ENCODE measurements at regions not wholly inside any gene's neighbourhood (a gene's known extent, or its start where the extent isn't known, plus 50 kb on each side); places are given as distances from the start of the nearest gene placed in this dataset.
"Not testable (repeated sequence)": the region's sequence is repeated elsewhere in the genome, so short reads cannot be mapped to it uniquely, and the experiment has no call there.

- not testable (repeated sequence) for H3K9me3 Mint-ChIP-seq, H3K27me3 Mint-ChIP-seq, H3K27ac Mint-ChIP-seq, H3K4me1 Mint-ChIP-seq, H3K36me3 Mint-ChIP-seq, DNase-seq, H3K4me3 Mint-ChIP-seq
Measured at GRCh38 chr2:89982246-89982645, 1290.8 kb downstream of the RPIA start.

GRCh38 chr2:89985650-89986049 is 1294.2 kb downstream of the RPIA start:
- not testable (repeated sequence) for H3K27me3 Mint-ChIP-seq, H3K27ac Mint-ChIP-seq, DNase-seq, H3K4me3 Mint-ChIP-seq, H3K4me1 Mint-ChIP-seq, H3K9me3 Mint-ChIP-seq, H3K36me3 Mint-ChIP-seq

- H3K27me3 Mint-ChIP-seq, H3K9me3 Mint-ChIP-seq, H3K36me3 Mint-ChIP-seq, H3K4me1 Mint-ChIP-seq, H3K27ac Mint-ChIP-seq, H3K4me3 Mint-ChIP-seq, DNase-seq: not testable (repeated sequence)
Measured at GRCh38 chr2:89986532-89986931, 1295.1 kb downstream of the RPIA start.

GRCh38 chr2:89996779-89997178 is 1305.3 kb downstream of the RPIA start:
- not testable (repeated sequence) for H3K4me3 Mint-ChIP-seq, H3K27me3 Mint-ChIP-seq, H3K9me3 Mint-ChIP-seq, H3K27ac Mint-ChIP-seq, H3K4me1 Mint-ChIP-seq, DNase-seq, H3K36me3 Mint-ChIP-seq

GRCh38 chr2:90004553-90004952 is 1313.1 kb downstream of the RPIA start:
- not testable (repeated sequence) for H3K4me3 Mint-ChIP-seq, DNase-seq, H3K27ac Mint-ChIP-seq, H3K9me3 Mint-ChIP-seq, H3K36me3 Mint-ChIP-seq, H3K27me3 Mint-ChIP-seq, H3K4me1 Mint-ChIP-seq

- H3K27me3 Mint-ChIP-seq, H3K27ac Mint-ChIP-seq, H3K4me1 Mint-ChIP-seq: not testable (repeated sequence)
Measured at GRCh38 chr2:90010442-90011100, 1319.1 kb downstream of the RPIA start.

GRCh38 chr2:90011101-90011443 is 1319.6 kb downstream of the RPIA start:
- not testable (repeated sequence) for DNase-seq, H3K9me3 Mint-ChIP-seq, H3K36me3 Mint-ChIP-seq, H3K27me3 Mint-ChIP-seq, H3K4me3 Mint-ChIP-seq, H3K27ac Mint-ChIP-seq, H3K4me1 Mint-ChIP-seq

More at GRCh38 chr2:90010442-90011100, 1319.1 kb downstream of the RPIA start:
- H3K9me3 Mint-ChIP-seq, H3K36me3 Mint-ChIP-seq, DNase-seq, H3K4me3 Mint-ChIP-seq: not testable (repeated sequence)

GRCh38 chr2:90019908-90020307 is 1328.4 kb downstream of the RPIA start:
- H3K36me3 Mint-ChIP-seq, H3K9me3 Mint-ChIP-seq, H3K4me3 Mint-ChIP-seq, DNase-seq, H3K4me1 Mint-ChIP-seq, H3K27me3 Mint-ChIP-seq, H3K27ac Mint-ChIP-seq: not testable (repeated sequence)

- H3K9me3 Mint-ChIP-seq, H3K4me1 Mint-ChIP-seq, H3K36me3 Mint-ChIP-seq, H3K27ac Mint-ChIP-seq, H3K27me3 Mint-ChIP-seq, H3K4me3 Mint-ChIP-seq, DNase-seq: not testable (repeated sequence)
Measured at GRCh38 chr2:90021234-90021633, 1329.8 kb downstream of the RPIA start.

GRCh38 chr2:90027231-90027643 is 1335.8 kb downstream of the RPIA start:
- not testable (repeated sequence) for H3K36me3 Mint-ChIP-seq, H3K27me3 Mint-ChIP-seq, DNase-seq, H3K4me3 Mint-ChIP-seq, H3K4me1 Mint-ChIP-seq, H3K27ac Mint-ChIP-seq, H3K9me3 Mint-ChIP-seq

GRCh38 chr2:90028381-90029079 is 1337.1 kb downstream of the RPIA start:
- DNase-seq, H3K27me3 Mint-ChIP-seq, H3K36me3 Mint-ChIP-seq, H3K9me3 Mint-ChIP-seq, H3K27ac Mint-ChIP-seq, H3K4me3 Mint-ChIP-seq, H3K4me1 Mint-ChIP-seq: not testable (repeated sequence)

GRCh38 chr2:90029080-90029428 is 1337.6 kb downstream of the RPIA start:
- not testable (repeated sequence) for H3K27me3 Mint-ChIP-seq, H3K27ac Mint-ChIP-seq, H3K4me1 Mint-ChIP-seq, DNase-seq, H3K9me3 Mint-ChIP-seq, H3K36me3 Mint-ChIP-seq, H3K4me3 Mint-ChIP-seq

GRCh38 chr2:90032269-90032668 is 1340.8 kb downstream of the RPIA start:
- DNase-seq, H3K4me3 Mint-ChIP-seq, H3K9me3 Mint-ChIP-seq, H3K4me1 Mint-ChIP-seq, H3K27me3 Mint-ChIP-seq, H3K27ac Mint-ChIP-seq, H3K36me3 Mint-ChIP-seq: not testable (repeated sequence)

- not testable (repeated sequence) for H3K27me3 Mint-ChIP-seq, H3K9me3 Mint-ChIP-seq, H3K4me1 Mint-ChIP-seq
Measured at GRCh38 chr2:90036335-90036734, 1344.9 kb downstream of the RPIA start.

GRCh38 chr2:90039093-90039492 is 1347.6 kb downstream of the RPIA start:
- not testable (repeated sequence) for H3K9me3 Mint-ChIP-seq, DNase-seq, H3K27me3 Mint-ChIP-seq, H3K27ac Mint-ChIP-seq, H3K4me1 Mint-ChIP-seq, H3K36me3 Mint-ChIP-seq, H3K4me3 Mint-ChIP-seq

More at GRCh38 chr2:90036335-90036734, 1344.9 kb downstream of the RPIA start:
- not testable (repeated sequence) for H3K4me3 Mint-ChIP-seq, DNase-seq, H3K27ac Mint-ChIP-seq, H3K36me3 Mint-ChIP-seq

- H3K27me3 Mint-ChIP-seq, H3K4me3 Mint-ChIP-seq, H3K36me3 Mint-ChIP-seq, H3K9me3 Mint-ChIP-seq, H3K4me1 Mint-ChIP-seq, DNase-seq, H3K27ac Mint-ChIP-seq: not testable (repeated sequence)
Measured at GRCh38 chr2:90047776-90048175, 1356.3 kb downstream of the RPIA start.
